T-helper 1 cell treated with Interleukin-12 subunit alpha and Interleukin-12 subunit beta and Interleukin-4 antibody, amounts not matched to agents 30 μg/mL and 1 μg/mL, for 36 hours (primary cell): ENCODE measurements at regions not wholly inside any gene's neighbourhood (a gene's known extent, or its start where the extent isn't known, plus 50 kb on each side); places are given as distances from the start of the nearest gene placed in this dataset.

Experiments used
- H3K27ac Mint-ChIP-seq: one replicate; pipeline ENCODE4 v1.8.0; 2021; ENCODE audit warnings: mild to moderate bottlenecking, mixed read lengths
- H3K27me3 Mint-ChIP-seq: one replicate; pipeline ENCODE4 v1.8.0; 2021; ENCODE audit warnings: low read depth, mixed read lengths
- H3K36me3 Mint-ChIP-seq: one replicate; pipeline ENCODE4 v1.8.0; 2021; ENCODE audit warnings: low read depth, mixed read lengths
- H3K4me1 Mint-ChIP-seq: one replicate; pipeline ENCODE4 v1.8.0; 2021; ENCODE audit warnings: low read depth, mixed read lengths
- H3K4me3 Mint-ChIP-seq: one replicate; pipeline ENCODE4 v1.8.0; 2021; ENCODE audit warnings: mild to moderate bottlenecking, moderate library complexity, mixed read lengths
- H3K9me3 Mint-ChIP-seq: one replicate; pipeline ENCODE4 v1.8.0; 2021; ENCODE audit warnings: mixed read lengths

DNA sequence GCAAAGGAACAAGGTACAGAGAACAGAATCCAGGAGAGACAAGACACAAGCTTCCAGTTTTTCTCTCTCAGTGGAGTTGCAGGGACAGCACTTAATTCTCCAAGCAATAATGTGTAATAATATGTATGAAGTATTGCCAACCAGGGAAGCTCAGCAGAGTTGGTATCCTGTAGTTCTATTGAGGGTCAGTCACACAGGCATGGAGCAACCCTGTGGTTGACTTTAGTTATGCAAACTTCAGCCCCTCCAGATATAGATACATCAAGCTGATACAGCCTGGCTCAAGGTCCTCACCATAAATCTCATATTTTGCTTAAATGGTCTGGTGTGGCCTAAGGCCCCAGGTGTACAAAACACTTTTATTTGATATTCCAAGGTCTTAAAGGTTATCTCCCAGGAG, 248.6 kb upstream of the EPHA5 start:
- Mint-ChIP-seq H3K27me3 (no peaks in the 10 kb centered on the region), H3K4me1 (no peaks in the 10 kb centered on the region), H3K36me3 (no peaks in the 10 kb centered on the region), H3K27ac (no peak overlapping the region), H3K4me3 (no peak overlapping the region), H3K9me3 (no peaks in the 10 kb centered on the region)

DNA sequence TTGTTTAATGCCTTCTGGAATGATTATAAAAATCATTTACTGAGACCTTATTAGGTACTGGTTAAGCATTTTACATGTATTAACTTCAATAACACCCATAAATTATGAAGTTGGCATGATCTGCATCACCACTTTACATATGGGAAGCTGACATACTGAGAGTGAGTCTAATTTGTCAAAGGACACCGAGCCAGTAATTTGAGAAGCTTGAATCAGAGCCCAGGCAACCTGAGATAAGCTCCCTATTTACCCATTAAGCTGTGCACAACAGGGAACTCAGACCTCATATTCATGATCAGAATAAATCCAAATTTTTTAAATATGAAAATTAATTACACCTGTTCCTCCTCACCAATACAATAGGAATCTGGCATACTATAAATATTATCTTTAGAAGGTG, 247.9 kb upstream of the EPHA5 start:
- Mint-ChIP-seq H3K36me3 (no peaks in the 10 kb centered on the region), H3K9me3 (no peaks in the 10 kb centered on the region), H3K4me1 (no peaks in the 10 kb centered on the region), H3K27ac (no peak overlapping the region), H3K27me3 (no peaks in the 10 kb centered on the region), H3K4me3 (no peak overlapping the region)

DNA sequence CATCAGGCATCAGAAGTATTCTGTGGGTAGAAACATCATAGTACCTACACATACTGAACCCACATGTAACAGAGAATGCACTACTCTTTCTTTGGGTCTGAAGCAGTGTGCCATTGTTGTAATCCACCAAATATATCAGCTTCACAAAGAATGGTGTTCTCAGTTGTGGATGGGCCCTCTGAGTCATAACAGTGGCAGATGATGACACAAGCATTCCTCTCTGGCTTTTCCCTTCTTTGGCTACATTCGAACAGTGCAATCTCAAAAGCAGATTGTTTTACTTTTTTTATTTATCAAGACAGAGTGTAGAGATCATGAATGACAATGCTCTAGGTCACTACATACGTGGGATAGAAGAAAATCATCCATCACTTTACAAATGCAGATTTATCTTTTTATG, 247.2 kb upstream of the EPHA5 start:
- Mint-ChIP-seq H3K36me3 (no peaks in the 10 kb centered on the region), H3K27me3 (no peaks in the 10 kb centered on the region), H3K4me1 (no peaks in the 10 kb centered on the region), H3K4me3 (no peak overlapping the region), H3K27ac (no peak overlapping the region), H3K9me3 (peaks cover 1% of the 10 kb centered on the region)

GRCh38 chr4:65911720-65912119, 241.4 kb upstream of the EPHA5 start:
- Mint-ChIP-seq H3K4me1 (no peaks in the 10 kb centered on the region), H3K4me3 (no peak overlapping the region), H3K9me3 (peaks cover 3% of the 10 kb centered on the region), H3K36me3 (no peaks in the 10 kb centered on the region), H3K27me3 (no peaks in the 10 kb centered on the region), H3K27ac (no peak overlapping the region)

DNA sequence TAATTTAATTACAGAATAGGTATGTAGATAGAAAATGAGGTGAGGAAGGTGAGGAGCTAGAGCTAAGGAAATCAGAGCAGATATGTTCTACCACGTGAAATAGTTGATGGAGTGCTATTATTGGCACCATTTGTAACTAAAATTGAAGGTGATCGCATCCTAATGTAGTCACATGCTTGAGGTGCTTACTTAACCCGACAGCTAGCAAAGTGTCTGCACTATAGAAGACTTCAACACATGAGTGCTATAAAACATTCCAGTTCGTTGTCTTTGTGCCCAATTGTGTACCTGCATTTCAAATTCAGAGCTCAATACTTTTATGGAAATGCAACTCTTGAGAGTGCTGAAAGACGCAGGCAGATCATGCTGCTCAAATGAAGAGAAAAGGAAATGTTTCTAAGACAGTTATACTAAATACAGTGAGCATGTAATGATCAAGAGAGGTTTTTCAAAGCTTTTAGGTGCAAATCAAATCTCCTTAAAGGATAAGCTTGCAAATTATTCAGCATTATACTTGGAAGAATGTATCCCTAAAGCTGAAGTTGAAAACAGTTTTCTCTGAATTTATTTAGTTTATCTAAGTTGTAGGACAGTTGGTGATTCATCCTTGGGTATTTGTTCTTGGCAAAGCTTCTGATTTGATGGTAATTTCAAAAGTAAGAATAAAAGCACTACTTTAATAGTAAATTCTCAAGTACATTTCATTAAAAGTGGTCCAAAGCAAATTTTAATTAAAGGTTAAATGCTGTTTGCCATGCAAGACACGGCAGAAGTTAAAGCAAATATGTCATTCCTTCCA, 223.9 kb upstream of the EPHA5 start:
- H3K4me3 Mint-ChIP-seq: no peak overlapping the region
- H3K9me3 Mint-ChIP-seq: peaks cover 13% of the 10 kb centered on the region
- no peaks in the 10 kb centered on the region for H3K36me3 Mint-ChIP-seq
- no peak overlapping the region for H3K27ac Mint-ChIP-seq
- H3K4me1 Mint-ChIP-seq: no peaks in the 10 kb centered on the region
- H3K27me3 Mint-ChIP-seq: no peaks in the 10 kb centered on the region

GRCh38 chr4:65893271-65893670, 223.0 kb upstream of the EPHA5 start:
- H3K27ac Mint-ChIP-seq: no peak overlapping the region

GRCh38 chr4:65880594-65880993, 210.3 kb upstream of the EPHA5 start:
- H3K27me3 Mint-ChIP-seq: no peaks in the 10 kb centered on the region
- H3K4me3 Mint-ChIP-seq: no peak overlapping the region
- no peaks in the 10 kb centered on the region for H3K36me3 Mint-ChIP-seq

More at GRCh38 chr4:65893271-65893670, 223.0 kb upstream of the EPHA5 start:
- no peaks in the 10 kb centered on the region for H3K4me1 Mint-ChIP-seq
- H3K27me3 Mint-ChIP-seq: no peaks in the 10 kb centered on the region
- no peaks in the 10 kb centered on the region for H3K36me3 Mint-ChIP-seq
- peaks cover 6% of the 10 kb centered on the region for H3K9me3 Mint-ChIP-seq
- no peak overlapping the region for H3K4me3 Mint-ChIP-seq

GRCh38 chr4:65868096-65868824, 198.0 kb upstream of the EPHA5 start:
- no peak overlapping the region for H3K4me3 Mint-ChIP-seq
- no peaks in the 10 kb centered on the region for H3K27me3 Mint-ChIP-seq
- H3K36me3 Mint-ChIP-seq: no peaks in the 10 kb centered on the region
- H3K4me1 Mint-ChIP-seq: no peaks in the 10 kb centered on the region
- no peak overlapping the region for H3K27ac Mint-ChIP-seq
- peaks cover 3% of the 10 kb centered on the region for H3K9me3 Mint-ChIP-seq

More at GRCh38 chr4:65880594-65880993, 210.3 kb upstream of the EPHA5 start:
- Mint-ChIP-seq H3K9me3 (peaks cover 5% of the 10 kb centered on the region), H3K27ac (no peak overlapping the region), H3K4me1 (no peaks in the 10 kb centered on the region)

DNA sequence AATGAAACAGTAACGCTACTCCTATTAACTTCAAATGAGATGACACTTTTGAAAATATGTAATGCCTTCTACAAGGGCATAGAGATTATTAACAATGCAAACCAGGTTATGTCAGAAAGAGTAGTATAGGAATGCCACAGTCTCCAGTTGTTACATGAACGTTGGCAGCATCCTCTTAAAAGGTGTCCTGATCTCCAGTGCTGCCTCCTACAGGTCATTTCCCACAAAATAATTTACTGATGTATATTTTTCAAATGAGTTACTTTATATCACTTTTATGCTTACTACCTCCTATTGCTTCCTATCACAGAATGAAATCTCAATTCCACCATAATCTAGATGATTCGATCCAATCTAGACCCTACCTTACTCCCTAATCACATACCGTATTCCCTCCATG, 195.2 kb upstream of the EPHA5 start:
- H3K36me3 Mint-ChIP-seq: no peaks in the 10 kb centered on the region
- H3K9me3 Mint-ChIP-seq: no peaks in the 10 kb centered on the region
- H3K4me1 Mint-ChIP-seq: no peaks in the 10 kb centered on the region
- no peak overlapping the region for H3K27ac Mint-ChIP-seq
- no peak overlapping the region for H3K4me3 Mint-ChIP-seq
- no peaks in the 10 kb centered on the region for H3K27me3 Mint-ChIP-seq

GRCh38 chr4:65861993-65862392, 191.7 kb upstream of the EPHA5 start:
- Mint-ChIP-seq H3K27me3 (no peaks in the 10 kb centered on the region), H3K4me3 (no peak overlapping the region), H3K9me3 (no peaks in the 10 kb centered on the region), H3K4me1 (no peaks in the 10 kb centered on the region), H3K27ac (no peak overlapping the region), H3K36me3 (no peaks in the 10 kb centered on the region)

DNA sequence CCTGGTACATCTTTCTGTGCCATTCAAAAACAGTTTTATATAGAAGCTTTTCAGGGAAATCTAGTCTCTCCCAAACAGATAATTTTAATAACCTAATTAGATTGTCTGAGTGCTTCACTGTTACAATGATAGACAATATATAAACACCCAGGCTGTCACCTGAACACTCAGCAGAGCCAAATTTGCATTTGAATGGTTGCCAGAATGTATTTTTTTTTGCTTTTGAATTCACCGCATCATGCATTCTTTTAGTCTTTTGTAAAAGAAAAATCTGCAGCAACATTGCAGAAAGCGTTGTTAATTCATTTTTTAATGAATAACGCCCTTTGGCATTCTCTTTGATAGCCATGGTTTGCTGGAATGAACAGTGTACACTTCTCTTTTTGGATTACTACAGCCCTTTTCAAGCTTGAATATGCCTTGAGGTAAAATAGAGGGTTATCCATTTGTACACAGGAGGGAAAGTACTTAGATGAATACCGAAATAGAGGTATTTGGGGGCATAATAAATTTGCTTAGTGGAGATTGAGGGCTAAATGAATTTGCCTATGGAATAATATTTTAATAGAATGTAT, 175.0 kb upstream of the EPHA5 start:
- H3K9me3 Mint-ChIP-seq: no peaks in the 10 kb centered on the region
- H3K27me3 Mint-ChIP-seq: no peaks in the 10 kb centered on the region
- H3K36me3 Mint-ChIP-seq: no peaks in the 10 kb centered on the region
- no peak overlapping the region for H3K27ac Mint-ChIP-seq
- no peaks in the 10 kb centered on the region for H3K4me1 Mint-ChIP-seq
- no peak overlapping the region for H3K4me3 Mint-ChIP-seq

GRCh38 chr4:65839164-65839931, 169.1 kb upstream of the EPHA5 start:
- H3K36me3 Mint-ChIP-seq: no peaks in the 10 kb centered on the region
- no peak overlapping the region for H3K4me3 Mint-ChIP-seq
- H3K9me3 Mint-ChIP-seq: no peaks in the 10 kb centered on the region
- no peaks in the 10 kb centered on the region for H3K4me1 Mint-ChIP-seq
- no peaks in the 10 kb centered on the region for H3K27me3 Mint-ChIP-seq
- no peak overlapping the region for H3K27ac Mint-ChIP-seq

- no peaks in the 10 kb centered on the region for H3K27me3 Mint-ChIP-seq
- H3K4me3 Mint-ChIP-seq: no peak overlapping the region
Observed at GRCh38 chr4:65834707-65835106, 164.4 kb upstream of the EPHA5 start.

GRCh38 chr4:65831828-65832227, 161.5 kb upstream of the EPHA5 start:
- Mint-ChIP-seq H3K4me1 (no peaks in the 10 kb centered on the region), H3K9me3 (no peaks in the 10 kb centered on the region), H3K27me3 (no peaks in the 10 kb centered on the region), H3K27ac (no peak overlapping the region), H3K4me3 (no peak overlapping the region), H3K36me3 (no peaks in the 10 kb centered on the region)

More at GRCh38 chr4:65834707-65835106, 164.4 kb upstream of the EPHA5 start:
- H3K36me3 Mint-ChIP-seq: no peaks in the 10 kb centered on the region
- no peaks in the 10 kb centered on the region for H3K9me3 Mint-ChIP-seq
- no peaks in the 10 kb centered on the region for H3K4me1 Mint-ChIP-seq
- H3K27ac Mint-ChIP-seq: no peak overlapping the region
